HG03060 (cell line): ENCODE measurements at regions not wholly inside any gene's neighbourhood (a gene's known extent, or its start where the extent isn't known, plus 50 kb on each side); places are given as distances from the start of the nearest gene placed in this dataset.

Experiments
- ATAC-seq: cut with Tn5 transposase; IDR thresholded peaks from one replicate; pipeline ENCODE4 v1.9.1; 2021; ENCODE audit warnings: low read depth, moderate number of reproducible peaks; ENCODE audit not compliant: unreplicated experiment

- ATAC-seq = no peak
Observed at GRCh38 chr11:104476454-104476853, 312.5 kb upstream of the PDGFD start.

- no peak for ATAC-seq
Observed at GRCh38 chr11:104467404-104467803, 303.5 kb upstream of the PDGFD start.

- ATAC-seq = no peak
Observed at GRCh38 chr11:104465321-104465720, 301.4 kb upstream of the PDGFD start.

GRCh38 chr11:104464691-104465090, 300.7 kb upstream of the PDGFD start:
- ATAC-seq = no peak

DNA sequence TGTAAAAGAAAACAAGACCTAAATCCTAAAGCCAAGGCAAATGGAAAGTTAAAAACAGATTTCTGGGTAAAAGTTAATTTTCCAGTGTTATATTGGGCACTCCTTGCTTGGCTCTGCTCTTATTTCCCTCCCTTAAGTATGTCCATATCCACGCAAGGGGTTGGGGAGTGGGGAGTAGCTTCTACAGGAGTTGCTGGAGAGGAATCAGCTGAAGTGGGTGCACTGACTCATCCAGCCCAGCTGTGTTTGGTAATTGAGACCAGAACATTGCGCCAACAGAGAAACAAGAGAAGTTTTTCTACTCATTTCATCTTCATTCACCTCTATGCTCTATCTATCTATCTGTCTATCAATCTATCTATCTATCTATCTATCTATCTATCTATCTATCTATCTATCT, 298.4 kb upstream of the PDGFD start:
- no peak for ATAC-seq

DNA sequence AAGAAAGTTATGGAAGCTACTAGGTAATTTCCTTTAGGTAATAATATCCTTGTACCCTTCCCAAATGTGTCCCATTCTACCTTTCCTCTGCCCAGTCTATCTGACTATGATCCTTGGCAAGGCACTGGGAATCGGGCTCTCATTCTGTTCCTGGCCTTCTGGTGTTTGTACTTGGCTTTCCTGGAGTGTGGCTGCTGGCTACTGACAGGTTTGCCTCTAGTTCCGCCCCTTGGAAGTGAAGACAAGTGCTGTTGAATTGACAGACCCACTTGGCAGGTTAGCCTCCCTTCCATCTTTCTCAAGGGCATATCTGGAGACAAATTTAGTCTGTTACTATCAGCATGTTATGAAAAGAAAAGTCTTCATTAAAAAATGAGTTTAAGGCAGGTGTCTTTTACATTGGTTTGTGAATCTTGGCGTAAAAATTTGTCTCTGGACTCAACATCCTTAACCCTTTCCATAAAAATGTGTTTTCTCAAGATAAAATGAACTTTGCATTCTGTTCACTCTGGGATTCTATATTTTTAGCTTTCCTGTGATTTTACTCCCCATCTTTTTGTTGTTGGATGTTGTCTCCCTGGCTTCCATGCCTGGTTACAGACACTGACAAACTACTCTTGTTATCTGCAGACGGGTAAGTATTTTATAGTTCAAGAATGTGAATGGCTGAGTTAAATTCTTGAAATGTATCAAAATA, 287.4 kb upstream of the PDGFD start:
- ATAC-seq = no peak

DNA sequence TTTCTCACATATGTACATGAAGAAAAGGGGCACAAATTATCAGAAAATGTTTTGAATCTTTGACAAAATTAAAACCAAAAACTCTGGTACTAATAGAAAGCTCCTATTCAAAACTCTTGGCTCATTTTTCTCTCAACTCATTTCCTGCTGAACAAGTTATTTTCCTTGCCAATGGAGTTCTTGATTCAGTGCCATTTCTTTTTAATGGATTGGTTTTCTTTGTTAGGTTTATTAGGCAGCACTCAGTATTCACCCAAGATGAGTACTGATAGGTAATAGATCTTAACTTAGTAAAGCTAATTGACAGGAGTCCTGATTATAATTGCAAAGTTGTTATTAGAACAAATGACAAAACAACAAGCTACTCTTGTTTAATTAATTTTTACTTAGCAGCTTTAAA, 279.4 kb upstream of the PDGFD start:
- no peak for ATAC-seq

DNA sequence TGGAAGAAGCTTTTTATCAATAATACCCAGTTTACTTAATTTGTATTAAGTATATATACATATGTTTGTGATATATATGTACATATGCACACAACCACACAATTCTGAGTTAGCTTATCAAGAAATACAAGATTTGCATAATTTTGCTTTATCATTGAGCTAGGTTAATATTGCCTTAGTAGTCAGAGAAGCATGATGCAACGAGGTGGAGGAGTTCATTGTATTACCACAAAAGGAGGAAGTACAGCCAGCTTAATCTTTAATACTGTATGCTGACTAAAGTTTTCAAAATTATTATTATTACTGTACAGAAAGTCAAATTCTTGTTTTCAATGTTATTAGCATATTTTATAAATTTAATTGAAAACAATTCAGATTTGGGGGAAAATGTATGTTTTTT, 278.4 kb upstream of the PDGFD start:
- ATAC-seq = no peak

DNA sequence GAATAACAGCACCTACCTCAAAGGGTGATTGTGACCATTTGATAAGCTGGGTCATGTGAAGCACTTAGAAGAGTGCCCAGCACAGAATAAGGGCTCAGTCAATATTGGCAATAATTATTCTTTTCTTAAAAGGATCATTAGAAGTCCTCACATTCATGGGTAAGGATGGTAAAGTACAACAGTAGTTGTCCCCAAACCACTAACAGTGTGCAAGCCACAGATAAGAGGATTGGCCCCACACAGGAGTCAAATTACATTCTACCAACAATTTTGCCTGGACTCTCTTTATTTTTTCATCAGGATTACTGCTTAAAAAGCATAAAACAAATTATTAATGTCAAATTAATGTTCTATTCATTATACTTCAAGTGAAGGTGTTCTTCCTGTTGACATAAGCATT, 271.5 kb upstream of the PDGFD start:
- ATAC-seq = no peak

DNA sequence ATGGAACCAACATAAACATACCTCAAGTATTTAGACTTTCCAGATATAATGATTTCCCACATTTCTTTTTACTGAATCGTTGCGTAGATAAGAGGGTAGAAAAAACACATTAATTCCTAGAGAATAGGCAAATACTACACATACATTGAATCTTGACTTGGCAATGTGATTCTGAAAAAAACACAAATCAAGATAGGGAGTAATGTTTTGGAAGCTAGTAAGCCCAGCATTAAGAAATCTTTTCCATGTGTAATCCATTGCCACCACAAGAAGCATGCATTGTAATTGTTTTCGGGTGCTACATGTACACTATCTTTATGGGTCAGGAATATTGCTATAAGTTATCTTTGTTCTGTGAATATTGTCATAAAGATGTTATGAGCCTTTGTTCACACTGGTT, 269.8 kb upstream of the PDGFD start:
- ATAC-seq = no peak

GRCh38 chr11:104432981-104433380, 269.0 kb upstream of the PDGFD start:
- no peak for ATAC-seq

- no peak for ATAC-seq
Observed at GRCh38 chr11:104432526-104432925, 268.6 kb upstream of the PDGFD start.

- no peak for ATAC-seq
Observed at GRCh38 chr11:104422324-104422944, 258.5 kb upstream of the PDGFD start.

DNA sequence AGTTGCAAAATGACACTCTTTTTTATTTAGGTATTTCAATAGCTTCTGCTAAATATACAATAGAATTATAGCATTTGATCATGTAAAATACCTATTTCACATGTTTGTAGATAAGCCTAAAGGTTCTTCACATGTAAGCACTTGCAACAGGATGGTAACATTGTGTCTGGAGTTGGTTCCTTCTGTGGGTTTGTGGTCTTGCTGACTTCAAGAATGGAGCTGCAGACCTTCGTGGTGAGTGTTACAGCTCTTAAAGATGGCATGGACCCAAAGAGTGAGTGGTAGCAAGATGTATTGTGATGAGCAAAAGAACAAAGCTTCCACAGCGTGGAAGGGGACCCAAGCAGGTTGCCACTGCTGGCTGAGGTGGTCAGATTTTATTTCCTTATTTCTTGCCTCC, 246.4 kb upstream of the PDGFD start:
- ATAC-seq = no peak

DNA sequence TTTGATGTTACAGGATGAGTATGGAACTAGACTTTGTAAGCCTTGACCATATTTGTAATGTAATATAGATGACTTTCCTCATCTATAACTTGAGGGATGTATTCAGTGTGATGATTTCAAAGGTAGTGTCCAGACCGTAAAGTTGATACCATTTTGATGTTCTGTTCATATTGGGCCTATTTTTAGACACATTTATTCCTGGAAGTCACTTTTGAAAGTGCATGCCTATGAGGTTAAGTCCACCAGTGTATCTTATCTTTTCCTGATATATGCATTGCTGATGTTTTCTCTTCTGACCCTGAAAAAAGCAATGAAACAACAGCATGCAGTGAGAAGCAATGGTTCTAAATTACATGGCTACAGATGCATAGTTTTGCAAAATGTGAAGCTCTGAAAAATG, 244.7 kb upstream of the PDGFD start:
- ATAC-seq = no peak

DNA sequence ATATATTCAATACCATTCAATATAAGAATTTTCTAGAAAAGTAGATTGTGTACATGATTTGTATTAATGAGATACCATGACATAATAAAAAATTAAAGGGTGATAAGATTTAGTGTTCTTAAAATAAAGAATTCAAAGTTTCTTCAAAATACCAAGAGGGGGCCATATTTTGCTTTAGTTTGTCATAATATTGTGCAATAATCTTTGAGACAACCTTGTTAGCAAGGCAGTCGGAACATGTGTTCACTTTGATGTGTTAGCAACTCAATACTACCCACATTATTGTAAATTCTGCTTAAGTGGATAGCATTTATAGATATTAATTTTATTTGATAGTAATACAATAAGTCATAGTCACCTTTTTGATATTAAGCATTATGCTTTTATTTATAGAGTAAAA, 241.3 kb upstream of the PDGFD start:
- no peak for ATAC-seq

GRCh38 chr11:104404231-104405175, 240.6 kb upstream of the PDGFD start:
- ATAC-seq = no peak

- no peak for ATAC-seq
Observed at GRCh38 chr11:104402812-104403521, 239.0 kb upstream of the PDGFD start.

GRCh38 chr11:104394508-104394907, 230.6 kb upstream of the PDGFD start:
- ATAC-seq = no peak

DNA sequence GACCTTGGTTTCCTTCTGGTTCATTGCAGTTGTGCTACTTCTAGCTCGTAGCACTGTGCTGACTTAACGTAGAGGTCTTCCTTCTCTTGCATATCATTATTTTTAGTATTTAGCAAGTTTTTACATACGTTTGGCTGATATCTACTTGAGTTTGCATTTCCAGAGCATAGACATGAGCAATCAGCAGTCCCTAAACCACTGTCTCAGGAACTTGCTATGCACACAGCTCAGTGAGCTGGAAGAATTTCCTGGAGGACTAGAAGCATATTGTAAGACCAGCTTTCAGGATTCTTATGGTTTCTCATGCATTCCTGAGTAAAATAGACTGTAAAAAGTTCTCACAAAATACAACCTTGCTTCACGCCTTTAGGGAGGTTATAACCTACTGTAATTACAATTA, 226.7 kb upstream of the PDGFD start:
- no peak for ATAC-seq

- no peak for ATAC-seq
Observed at GRCh38 chr11:104385884-104386283, 221.9 kb upstream of the PDGFD start.
